ENCODE measurements at regions not wholly inside any gene's neighbourhood (a gene's known extent, or its start where the extent isn't known, plus 50 kb on each side); places are given as distances from the start of the nearest gene placed in this dataset.

- TF ChIP-seq CTCF (IDR thresholded peaks at IDR 0.05): no peak
- TF ChIP-seq EZH2phosphoT487 (IDR thresholded peaks at IDR 0.05): no peak
- TF ChIP-seq EZH2 (IDR thresholded peaks at IDR 0.05): no peak
These were observed 547.1 kb downstream of the CCDC171 start for GRCh38 chr9:16099732-16100536.
